Heart right ventricle (tissue), 16 donors: ENCODE measurements at regions not wholly inside any gene's neighbourhood (a gene's known extent, or its start where the extent isn't known, plus 50 kb on each side); places are given as distances from the start of the nearest gene placed in this dataset.

Experiments
- ATAC-seq, 8 donors: fragments of 200-7000 bp; cut with Tn5 transposase; one replicate each; pipeline ENCODE4 v1.9.1; 2020; ENCODE audit warnings: mild to moderate bottlenecking in 8 of 8, moderate library complexity in 8 of 8, moderate number of reproducible peaks in 1 of 8
- DNase-seq, 2 donors: peaks; one replicate each; pipeline ENCODE4 v3.0.0-alpha.2; 2020
- H3K27ac ChIP-seq, 10 donors: fragments of 200-600 bp; sonication (generic) in 2 of 10; one replicate each; pipeline versions ENCODE4 v1.5.0 to v1.8.0; 2020 to 2022; ENCODE audit warnings: mild to moderate bottlenecking in 3 of 10
- H3K27me3 ChIP-seq, 7 donors: fragments of 200-600 bp; one replicate each; pipeline ENCODE4 v1.8.0; 2021 to 2022; ENCODE audit warnings: mild to moderate bottlenecking in 2 of 7
- H3K36me3 ChIP-seq, 9 donors: fragments of 200-600 bp; sonication (generic) in 1 of 9; one replicate each; pipeline versions ENCODE4 v1.5.0 to v1.8.0; 2020 to 2022; ENCODE audit warnings: mild to moderate bottlenecking in 2 of 9
- H3K4me1 ChIP-seq, 9 donors: fragments of 200-600 bp; sonication (generic) in 1 of 9; one replicate each; pipeline versions ENCODE4 v1.5.0 to v1.8.0; 2020 to 2022; ENCODE audit warnings: mild to moderate bottlenecking in 4 of 9
- H3K4me3 ChIP-seq, 10 donors: fragments of 200-600 bp; sonication (generic) in 2 of 10; one replicate each; pipeline versions ENCODE4 v1.5.0 to v1.8.0; 2020 to 2022; ENCODE audit warnings: mild to moderate bottlenecking in 7 of 10, moderate library complexity in 2 of 10
- H3K9me3 ChIP-seq, 11 donors: fragments of 200-600 bp in 10 of 11; sonication (generic) in 2 of 11; one replicate each; pipeline versions ENCODE4 v1.5.0 to v1.8.0; 2013 to 2022; ENCODE audit warnings: mild to moderate bottlenecking in 2 of 11, control low read depth in 1 of 11, moderate library complexity in 1 of 11
- CTCF ChIP-seq, 9 donors: fragments of 200-600 bp; sonication (generic) in 2 of 9; IDR thresholded peaks; one replicate each; pipeline versions ENCODE4 v1.5.0 to v1.8.0; 2021 to 2022; ENCODE audit warnings: antibody characterized with exemption in 9 of 9, mild to moderate bottlenecking in 5 of 9, moderate library complexity in 1 of 9
- WGBS, 2 donors: extraction: QIAGEN DNeasy Blood & Tissue Kit; methylation state at CpG; one replicate each; pipeline ENCODE4 v1.1.7; 2013; ENCODE audit warnings: inconsistent platforms in 1 of 2; 5-methylcytosine and 5-hydroxymethylcytosine counted together
- intact Hi-C, 10 donors: fragments of 100-400 bp; cut with DNase I; formaldehyde crosslinking; loops; one replicate each; pipeline versions ENCODE4 v1.11.1 to v1.14.2; 2022
- donor health status: Arrhythmogenic right ventricular cardiomyopathy.
- donor health status: ischemic (EF 13 %, LVEDD 7.1; RV severe dilation, severe dysfunction).
- donor health status: healthy with polysubstance abuse.
- donor health status: DM: no; HTN: yes; CAD: no.
- donor health status: DM: no; HTN: no; CAD: no.
- donor health status: ischemic (EF 25% LVEDD 6.9; RV normal size, moderate dysfunction).
- donor health status: ischemic (EF 25% LVEDD 5.7; RV mildly dilated, moderate dysfunction).
- donor health status: healthy.
- donor health status: DM: yes; HTN: yes; CAD: no.
- donor health status: Ischemic cardiomyopathy.
- donor health status: ischemic (EF 35%, LVEDD 5.7; RV mildly dilated, moderate dysfunction).
- donor health status: nonischemic (EF 11% LVEDD 7.7; RV severe dilation, severe dysfunction).
- donor health status: DM: yes; HTN: yes; CAD: no.
- donor health status: PGD.
- donor health status: ischemic (EF 29% LVEDD 5.4; RV normal size, mild dysfunction).
- donor health status: nonischemic (EF 23%, LVEDD 6.1; RV moderate dilation, normal function).

- no peaks in the 10 kb centered on the region for H3K36me3 ChIP-seq
- no peak overlapping the region for H3K27ac ChIP-seq
- no peaks in the 10 kb centered on the region for H3K27me3 ChIP-seq
- intact Hi-C loops: no loop called here
- DNase-seq (no peak), ATAC-seq (no peak)
- no peaks in the 10 kb centered on the region for H3K4me1 ChIP-seq
- no peak overlapping the region for H3K4me3 ChIP-seq
- H3K9me3 ChIP-seq: peaks cover 0 to 4% (median 0%) of the 10 kb centered on the region in 11 donors
- TF ChIP-seq CTCF (IDR thresholded peaks at IDR 0.05): no peak
- WGBS, 2 donors: 53 to 97% methylated on average over 1 of the region's 1 CpG
Observed at GRCh38 chr5:2491846-2492245, 259.6 kb downstream of the IRX2 start.

- H3K27me3 ChIP-seq: no peaks in the 10 kb centered on the region
- H3K27ac ChIP-seq: no peak overlapping the region
- no peak for ATAC-seq
- no peaks in the 10 kb centered on the region for H3K4me1 ChIP-seq
- WGBS, 2 donors: 84 to 89% methylated on average over 10 of the region's 10 CpGs
- no peak for DNase-seq
- no peak overlapping the region for H3K4me3 ChIP-seq
- intact Hi-C loops: no loop called here
- H3K9me3 ChIP-seq: peaks cover 0 to 17% (median 2%) of the 10 kb centered on the region in 11 donors
- no peak for TF ChIP-seq CTCF (IDR thresholded peaks at IDR 0.05)
- no peaks in the 10 kb centered on the region for H3K36me3 ChIP-seq
Observed at GRCh38 chr5:2489306-2489705, 262.2 kb downstream of the IRX2 start.

- Histone ChIP-seq H3K4me1 (no peaks in the 10 kb centered on the region), H3K27ac (no peak overlapping the region), H3K36me3 (no peaks in the 10 kb centered on the region), H3K4me3 (no peak overlapping the region), H3K27me3 (no peaks in the 10 kb centered on the region), H3K9me3 (peaks cover 0 to 23% (median 3%) of the 10 kb centered on the region in 11 donors)
- ATAC-seq: no peak
- DNase-seq: no peak
- 80 to 82% methylated on average over 9 of the region's 9 CpGs for WGBS, 2 donors
- no peak for TF ChIP-seq CTCF (IDR thresholded peaks at IDR 0.05)
- intact Hi-C loops: no loop called here
Observed at GRCh38 chr5:2488593-2488992, 262.9 kb downstream of the IRX2 start.

GRCh38 chr5:2487152-2487763 is 264.2 kb downstream of the IRX2 start:
- intact Hi-C loops: no loop called here
- H3K4me1 ChIP-seq: no peaks in the 10 kb centered on the region
- no peak for TF ChIP-seq CTCF (IDR thresholded peaks at IDR 0.05)
- no peak overlapping the region for H3K27ac ChIP-seq
- no peaks in the 10 kb centered on the region for H3K27me3 ChIP-seq
- ATAC-seq (no peak), DNase-seq (no peak)
- H3K36me3 ChIP-seq: no peaks in the 10 kb centered on the region
- H3K9me3 ChIP-seq: peaks cover 0 to 36% (median 8%) of the 10 kb centered on the region in 11 donors
- no peak overlapping the region for H3K4me3 ChIP-seq
- WGBS, 2 donors: 67 to 74% methylated on average over 2 of the region's 2 CpGs
